Heart left ventricle (tissue), 16 donors: ENCODE measurements at regions not wholly inside any gene's neighbourhood (a gene's known extent, or its start where the extent isn't known, plus 50 kb on each side); places are given as distances from the start of the nearest gene placed in this dataset.

Source experiments
- ATAC-seq, 4 donors: fragments of 200-7000 bp; cut with Tn5 transposase; one replicate each; pipeline ENCODE4 v1.9.1; 2020 to 2022; ENCODE audit warnings: moderate library complexity in 4 of 4, mild to moderate bottlenecking in 3 of 4, moderate number of reproducible peaks in 1 of 4
- DNase-seq, 5 donors: peaks; one replicate each; pipeline ENCODE4 v3.0.0-alpha.2; 2020
- H3K27ac ChIP-seq, 12 donors: fragments of 200-600 bp; sonication (generic) in 4 of 12; one replicate each; pipeline versions ENCODE4 v1.5.0 to v1.8.0; 2016 to 2022; ENCODE audit warnings: mild to moderate bottlenecking in 2 of 12
- H3K27me3 ChIP-seq, 9 donors: fragments of 200-600 bp; sonication (generic) in 2 of 9; one replicate each; pipeline versions ENCODE4 v1.5.1 to v1.8.0; 2016 to 2022; ENCODE audit warnings: mild to moderate bottlenecking in 3 of 9
- H3K36me3 ChIP-seq, 9 donors: fragments of 200-600 bp; sonication (generic) in 2 of 9; one replicate each; pipeline versions ENCODE4 v1.5.0 to v1.8.0; 2018 to 2022; ENCODE audit warnings: mild to moderate bottlenecking in 2 of 9
- H3K4me1 ChIP-seq, 12 donors: fragments of 200-600 bp; sonication (generic) in 4 of 12; one replicate each; pipeline versions ENCODE4 v1.5.0 to v1.8.0; 2016 to 2022; ENCODE audit warnings: mild to moderate bottlenecking in 3 of 12
- H3K4me3 ChIP-seq, 12 donors: fragments of 200-600 bp; sonication (generic) in 4 of 12; one replicate each; pipeline versions ENCODE4 v1.5.0 to v1.8.0; 2017 to 2022; ENCODE audit warnings: mild to moderate bottlenecking in 9 of 12, moderate library complexity in 4 of 12
- H3K9me3 ChIP-seq, 12 donors: fragments of 200-600 bp; sonication (generic) in 4 of 12; one replicate each; pipeline versions ENCODE4 v1.5.0 to v1.8.0; 2016 to 2022; ENCODE audit warnings: mild to moderate bottlenecking in 1 of 12
- POLR2A ChIP-seq, 2 donors: fragments of 450-650 bp; IDR thresholded peaks; one replicate each; pipeline ENCODE4 v1.6.1; 2017; ENCODE audit warnings: antibody characterized with exemption in 2 of 2, mild to moderate bottlenecking in 2 of 2, moderate library complexity in 2 of 2
- WGBS, 4 donors: extraction: QIAGEN DNeasy Blood & Tissue Kit in 2 of 4; methylation state at CpG; one replicate each; pipeline versions ENCODE4 v1.1.5 to v1.1.7; 2013 to 2018; 5-methylcytosine and 5-hydroxymethylcytosine counted together
- intact Hi-C, 10 donors: fragments of 100-400 bp; cut with DNase I; formaldehyde crosslinking; loops; one replicate each; pipeline versions ENCODE4 v1.11.1 to v1.14.2; 2022
- TF ChIP-seq, protein P1 (sequence below), 12 donors: fragments of 200-600 bp; sonication (generic) in 4 of 12; IDR thresholded peaks; one replicate each; pipeline versions ENCODE4 v1.5.0 to v1.8.0; 2018 to 2022; ENCODE audit warnings: antibody characterized with exemption in 12 of 12, mild to moderate bottlenecking in 5 of 12
- donor health status: ischemic (EF 13 %, LVEDD 7.1; RV severe dilation, severe dysfunction).
- donor health status: healthy with polysubstance abuse.
- donor health status: DM: no; HTN: yes; CAD: no.
- donor health status: DM: no; HTN: no; CAD: no.
- donor health status: ischemic (EF 25% LVEDD 6.9; RV normal size, moderate dysfunction).
- donor health status: ischemic (EF 25% LVEDD 5.7; RV mildly dilated, moderate dysfunction).
- donor health status: healthy.
- donor health status: DM: yes; HTN: yes; CAD: no.
- donor health status: ischemic (EF 35%, LVEDD 5.7; RV mildly dilated, moderate dysfunction).
- donor health status: nonischemic (EF 11% LVEDD 7.7; RV severe dilation, severe dysfunction).
- donor health status: DM: yes; HTN: yes; CAD: no.
- donor health status: PGD.
- donor health status: ischemic (EF 29% LVEDD 5.4; RV normal size, mild dysfunction).
- donor health status: nonischemic (EF 23%, LVEDD 6.1; RV moderate dilation, normal function).

DNA sequence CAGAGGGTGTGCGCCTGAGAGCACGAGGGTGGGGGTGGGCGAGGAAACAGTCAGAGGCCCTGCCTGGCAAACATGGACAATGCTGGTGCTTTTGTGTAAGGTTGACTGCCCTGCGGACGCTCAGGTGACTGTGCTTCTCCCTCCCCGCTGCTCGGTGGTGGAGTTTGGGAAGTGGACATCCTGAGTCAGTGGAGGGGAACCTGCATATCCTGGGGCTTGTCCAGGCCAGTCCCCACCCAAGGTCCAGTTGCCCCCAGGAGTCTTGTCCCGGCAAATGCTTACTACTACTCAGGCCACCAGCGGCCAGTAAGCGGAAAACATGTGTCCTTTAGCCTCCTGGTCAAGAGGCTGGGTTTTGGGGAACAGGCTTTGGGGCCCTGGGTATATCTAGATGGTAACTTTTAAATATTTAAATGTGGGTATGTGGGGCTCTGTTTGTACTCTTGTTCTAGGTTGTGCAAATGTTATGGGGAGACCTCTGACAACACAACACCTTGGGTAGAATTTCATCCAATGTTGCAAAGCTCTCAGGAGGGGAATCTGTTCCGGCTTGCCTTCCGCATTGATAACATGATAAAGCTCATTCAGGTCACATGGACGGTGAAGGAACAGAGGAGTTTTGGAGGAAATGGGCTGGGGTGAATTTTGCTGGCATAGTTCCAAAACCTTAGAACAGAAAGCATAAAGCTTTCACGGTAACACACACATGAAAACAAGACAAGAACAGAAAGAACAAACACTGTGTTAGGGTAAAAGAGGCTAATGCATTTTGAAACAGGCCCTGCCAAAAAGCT lies 364.9 kb downstream of the PRDM2 start:
- WGBS, 4 donors: 69 to 75% (median 72%) methylated on average over 12 to 14 of the region's 14 CpGs
- ATAC-seq (no peak), DNase-seq (no peak)
- no peak for TF ChIP-seq POLR2A (IDR thresholded peaks at IDR 0.05)
- TF ChIP-seq, protein P1, sequence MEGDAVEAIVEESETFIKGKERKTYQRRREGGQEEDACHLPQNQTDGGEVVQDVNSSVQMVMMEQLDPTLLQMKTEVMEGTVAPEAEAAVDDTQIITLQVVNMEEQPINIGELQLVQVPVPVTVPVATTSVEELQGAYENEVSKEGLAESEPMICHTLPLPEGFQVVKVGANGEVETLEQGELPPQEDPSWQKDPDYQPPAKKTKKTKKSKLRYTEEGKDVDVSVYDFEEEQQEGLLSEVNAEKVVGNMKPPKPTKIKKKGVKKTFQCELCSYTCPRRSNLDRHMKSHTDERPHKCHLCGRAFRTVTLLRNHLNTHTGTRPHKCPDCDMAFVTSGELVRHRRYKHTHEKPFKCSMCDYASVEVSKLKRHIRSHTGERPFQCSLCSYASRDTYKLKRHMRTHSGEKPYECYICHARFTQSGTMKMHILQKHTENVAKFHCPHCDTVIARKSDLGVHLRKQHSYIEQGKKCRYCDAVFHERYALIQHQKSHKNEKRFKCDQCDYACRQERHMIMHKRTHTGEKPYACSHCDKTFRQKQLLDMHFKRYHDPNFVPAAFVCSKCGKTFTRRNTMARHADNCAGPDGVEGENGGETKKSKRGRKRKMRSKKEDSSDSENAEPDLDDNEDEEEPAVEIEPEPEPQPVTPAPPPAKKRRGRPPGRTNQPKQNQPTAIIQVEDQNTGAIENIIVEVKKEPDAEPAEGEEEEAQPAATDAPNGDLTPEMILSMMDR (IDR thresholded peaks at IDR 0.05): no peak
- Histone ChIP-seq H3K27me3 (no peaks in the 10 kb centered on the region), H3K9me3 (no peaks in the 10 kb centered on the region), H3K36me3 (no peaks in the 10 kb centered on the region), H3K4me3 (no peak overlapping the region), H3K27ac (no peak overlapping the region), H3K4me1 (no peaks in the 10 kb centered on the region)
- intact Hi-C loops: no loop called here

DNA sequence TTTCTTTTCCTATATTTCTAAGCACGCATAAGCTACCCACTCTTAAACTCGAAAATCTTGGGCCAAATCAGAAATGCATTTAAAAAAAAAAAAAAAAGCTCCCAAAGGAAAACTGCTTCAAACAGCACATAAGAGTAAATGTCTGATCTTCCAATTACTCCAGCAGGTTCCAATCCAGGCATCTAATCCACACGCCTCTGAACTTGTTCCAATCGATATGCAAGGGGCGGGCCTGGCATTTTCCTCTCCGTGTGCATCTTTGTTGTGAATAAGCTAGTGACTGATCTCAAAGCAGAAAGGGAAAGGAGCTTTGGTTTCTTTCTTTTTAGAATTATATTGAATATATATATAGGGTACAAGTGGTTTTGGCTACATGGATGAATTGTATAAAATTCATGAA lies 365.5 kb downstream of the PRDM2 start:
- 76 to 86% (median 82%) methylated on average over 6 of the region's 6 CpGs for WGBS, 4 donors
- ATAC-seq: no peak

DNA sequence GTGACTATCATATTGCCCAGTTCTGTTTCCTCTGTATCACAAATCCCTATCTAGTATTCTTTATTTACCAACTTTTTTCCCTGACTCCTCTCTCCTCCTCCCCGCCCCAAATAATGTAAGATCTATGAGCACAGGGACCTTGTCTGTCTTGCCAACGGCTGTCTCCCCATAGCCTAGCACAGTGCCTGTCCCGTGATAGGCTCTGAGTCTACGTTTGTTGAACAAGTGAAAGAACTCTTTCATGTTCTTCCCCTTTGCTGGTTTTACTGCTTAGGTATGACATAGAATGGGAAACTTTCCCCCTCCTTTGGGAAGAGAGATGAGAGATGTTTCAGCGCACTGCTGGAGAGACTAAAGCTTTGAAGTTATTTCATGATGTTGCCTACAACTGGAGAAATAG lies 367.0 kb downstream of the PRDM2 start:
- H3K36me3 ChIP-seq: no peaks in the 10 kb centered on the region
- no peak overlapping the region for H3K4me3 ChIP-seq
- TF ChIP-seq POLR2A (IDR thresholded peaks at IDR 0.05): no peak
- no peaks in the 10 kb centered on the region for H3K4me1 ChIP-seq
- WGBS, 4 donors: 83 to 89% (median 86%) methylated on average over 5 of the region's 5 CpGs
- H3K27me3 ChIP-seq: no peaks in the 10 kb centered on the region
- H3K9me3 ChIP-seq: no peaks in the 10 kb centered on the region
- ATAC-seq (no peak), DNase-seq (no peak)
- intact Hi-C loops: no loop called here
- no peak overlapping the region for H3K27ac ChIP-seq

More for the DNA sequence above, 365.5 kb downstream of the PRDM2 start:
- Histone ChIP-seq H3K4me3 (no peak overlapping the region), H3K9me3 (no peaks in the 10 kb centered on the region), H3K36me3 (no peaks in the 10 kb centered on the region), H3K27me3 (no peaks in the 10 kb centered on the region), H3K27ac (no peak overlapping the region), H3K4me1 (no peaks in the 10 kb centered on the region)
- intact Hi-C loops: no loop called here
- no peak for DNase-seq
- TF ChIP-seq POLR2A (IDR thresholded peaks at IDR 0.05): no peak
- TF ChIP-seq, protein P1 (IDR thresholded peaks at IDR 0.05): no peak

DNA sequence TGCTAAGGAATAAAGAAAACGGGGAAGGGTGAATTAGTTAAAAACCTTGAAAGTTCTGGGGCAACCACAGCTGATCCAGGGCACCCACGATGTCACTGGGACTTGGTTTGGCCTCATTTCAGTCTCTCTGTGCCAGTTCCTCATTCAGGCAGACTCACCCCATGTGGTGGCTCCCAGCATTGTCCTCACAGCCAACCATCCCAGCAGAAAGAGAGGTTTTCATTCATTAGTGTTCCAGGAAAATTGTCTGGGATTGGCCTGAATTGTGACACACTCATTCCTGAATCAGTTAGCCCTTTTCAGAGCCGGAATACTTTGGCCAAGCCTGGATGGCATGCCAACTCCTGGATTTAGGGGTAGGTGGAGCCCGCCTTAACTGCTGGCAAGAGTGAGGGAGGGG lies 367.7 kb downstream of the PRDM2 start:
- DNase-seq (no peak), ATAC-seq (no peak)
- 64 to 70% (median 68%) methylated on average over 4 of the region's 4 CpGs for WGBS, 4 donors
- TF ChIP-seq, protein P1 (IDR thresholded peaks at IDR 0.05): no peak
- TF ChIP-seq POLR2A (IDR thresholded peaks at IDR 0.05): no peak
- H3K27me3 ChIP-seq: no peaks in the 10 kb centered on the region
- H3K36me3 ChIP-seq: no peaks in the 10 kb centered on the region
- H3K9me3 ChIP-seq: no peaks in the 10 kb centered on the region
- no peak overlapping the region for H3K27ac ChIP-seq
- H3K4me3 ChIP-seq: no peak overlapping the region
- no peaks in the 10 kb centered on the region for H3K4me1 ChIP-seq
- intact Hi-C loops: no loop called here

DNA sequence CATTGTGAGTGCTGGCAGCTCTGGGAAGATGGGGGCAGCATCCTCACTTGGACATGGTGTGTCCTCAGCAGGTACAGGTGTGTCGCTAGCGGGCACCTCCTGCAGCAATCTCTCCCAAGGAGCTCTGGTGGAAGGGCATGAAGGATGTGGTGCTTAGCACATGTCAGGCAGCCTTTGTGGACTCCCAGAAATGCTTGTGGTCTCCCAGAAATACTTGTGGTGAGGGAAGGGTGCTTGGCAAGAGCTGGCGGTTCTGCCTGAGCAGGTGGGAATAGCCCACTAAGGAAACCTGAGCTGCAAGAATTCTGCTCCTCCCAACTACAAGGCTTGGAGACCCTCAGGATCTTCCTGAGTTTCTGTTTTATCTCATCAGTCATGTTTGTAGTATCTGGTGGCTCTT lies 371.6 kb downstream of the PRDM2 start:
- Histone ChIP-seq H3K4me1 (no peaks in the 10 kb centered on the region), H3K27ac (no peak overlapping the region), H3K4me3 (no peak overlapping the region), H3K9me3 (peaks cover 0 to 3% (median 0%) of the 10 kb centered on the region in 12 donors), H3K27me3 (no peaks in the 10 kb centered on the region), H3K36me3 (no peaks in the 10 kb centered on the region)
- no peak for ATAC-seq
- no peak for DNase-seq
- TF ChIP-seq, protein P1 (IDR thresholded peaks at IDR 0.05): no peak
- TF ChIP-seq POLR2A (IDR thresholded peaks at IDR 0.05): no peak
- intact Hi-C loops: no loop called here
- 84 to 91% (median 85%) methylated on average over 3 of the region's 3 CpGs for WGBS, 4 donors
